C4-2B (cell line): ENCODE measurements at regions not wholly inside any gene's neighbourhood (a gene's known extent, or its start where the extent isn't known, plus 50 kb on each side); places are given as distances from the start of the nearest gene placed in this dataset.

ENCODE experiments used
- H3K27ac ChIP-seq: fragments of 450-650 bp; 2 replicates; pipeline ENCODE4 v1.5.1; 2017
- CTCF ChIP-seq: fragments of 450-650 bp; conservative IDR thresholded peaks from 2 replicates; pipeline ENCODE4 v1.5.1; 2017; ENCODE audit warnings: mild to moderate bottlenecking
- ZFX ChIP-seq: fragments of 450-650 bp; IDR thresholded peaks from 2 replicates; pipeline ENCODE4 v1.6.1; 2017

DNA sequence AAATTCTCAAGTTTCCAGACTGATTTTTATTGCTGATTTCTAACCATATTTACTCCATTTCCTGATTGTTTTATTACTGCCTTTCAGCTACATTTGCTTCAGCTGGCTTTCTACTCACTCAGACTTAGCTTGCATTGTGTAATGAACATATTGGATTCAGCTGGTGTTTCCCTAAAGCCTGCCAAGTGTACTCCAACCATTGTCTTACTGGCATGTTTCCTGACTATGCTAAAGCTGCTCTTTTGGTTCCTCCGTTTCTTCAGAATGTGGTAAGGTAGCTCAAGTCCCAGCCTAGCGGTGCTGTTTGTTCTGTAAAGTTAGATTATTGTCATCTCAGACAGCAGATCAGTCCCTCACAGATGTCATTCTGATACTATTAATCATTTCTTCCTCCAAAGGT lies 53.1 kb upstream of the GLRA2 start:
- H3K27ac ChIP-seq, result no peak overlapping the region
- TF ChIP-seq CTCF (no peak), ZFX (no peak)

DNA sequence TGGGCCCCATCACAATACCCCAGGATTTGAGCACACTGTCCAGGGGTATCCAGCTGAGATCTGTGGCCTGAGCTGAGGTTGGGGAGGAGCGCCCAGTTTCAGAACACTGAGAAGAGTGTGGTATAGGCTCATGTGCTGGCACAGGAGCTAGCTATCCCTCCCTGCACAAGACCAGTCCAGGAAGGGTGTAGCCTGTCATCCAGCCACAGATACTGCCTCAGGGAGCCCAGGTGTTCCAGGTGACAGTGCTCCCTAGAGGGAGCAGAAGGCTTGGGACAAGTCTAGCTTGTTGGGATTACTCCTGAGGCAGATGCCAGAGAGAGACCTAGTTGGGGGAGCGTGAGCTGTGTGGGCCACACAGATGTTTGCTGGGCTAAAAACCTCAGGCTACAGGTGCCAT lies 79.6 kb upstream of the GLRA2 start:
- TF ChIP-seq ZFX (no peak), CTCF (no peak)
- no peak overlapping the region for H3K27ac ChIP-seq

- TF ChIP-seq CTCF (no peak), ZFX (no peak)
- H3K27ac ChIP-seq, result no peak overlapping the region
These were observed 80.9 kb upstream of the GLRA2 start for GRCh38 chrX:14448406-14448805.

- TF ChIP-seq CTCF, result no peak
- TF ChIP-seq ZFX, result no peak
- H3K27ac ChIP-seq, result no peak overlapping the region
These were observed 89.2 kb upstream of the GLRA2 start for GRCh38 chrX:14440106-14440505.

- no peak for TF ChIP-seq CTCF
- TF ChIP-seq ZFX, result no peak
These were observed 101.7 kb upstream of the GLRA2 start for GRCh38 chrX:14427614-14428013.

DNA sequence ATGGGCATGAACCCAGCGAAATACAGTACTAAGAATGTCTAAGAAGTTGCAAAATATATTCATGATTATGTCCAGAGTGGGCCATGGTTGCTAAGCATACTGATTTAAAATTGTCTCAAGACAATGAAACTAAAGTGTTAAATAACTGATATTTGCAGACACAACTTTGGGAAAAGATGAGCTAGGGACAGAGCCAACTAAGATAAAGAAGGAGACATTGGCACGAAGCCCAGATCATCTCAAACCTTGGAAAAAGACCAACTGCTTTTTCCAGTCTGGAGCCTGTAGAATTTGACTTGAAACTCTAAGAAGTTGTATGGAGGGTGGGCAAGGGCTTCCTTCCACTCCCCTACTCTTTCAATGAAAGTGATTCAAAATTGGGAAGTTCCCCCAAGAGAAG lies 108.5 kb upstream of the GLRA2 start:
- TF ChIP-seq ZFX, result no peak
- no peak for TF ChIP-seq CTCF
- no peak overlapping the region for H3K27ac ChIP-seq

More at GRCh38 chrX:14427614-14428013, 101.7 kb upstream of the GLRA2 start:
- H3K27ac ChIP-seq, result no peak overlapping the region

- no peak overlapping the region for H3K27ac ChIP-seq
- TF ChIP-seq ZFX, result no peak
- no peak for TF ChIP-seq CTCF
These were observed 116.7 kb upstream of the GLRA2 start for GRCh38 chrX:14412686-14413085.

DNA sequence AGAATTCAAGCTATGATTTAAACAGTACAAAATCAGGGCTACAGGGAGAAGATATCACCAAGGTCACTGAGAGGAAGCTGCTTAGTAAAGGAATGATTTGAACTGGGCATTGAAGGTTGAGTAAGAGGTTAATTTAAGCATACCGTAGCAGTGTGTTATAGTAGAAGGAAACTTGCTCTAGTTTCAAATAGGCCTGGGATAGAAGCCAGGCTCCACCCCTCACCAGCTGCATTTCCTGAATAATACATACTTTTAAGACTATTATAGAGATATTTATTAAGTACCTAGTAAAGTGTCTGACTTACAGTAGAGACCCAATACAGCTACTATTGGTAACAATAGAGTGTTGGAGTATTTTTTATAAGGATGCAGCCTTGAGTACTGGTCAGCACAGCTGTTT lies 118.0 kb upstream of the GLRA2 start:
- H3K27ac ChIP-seq, result no peak overlapping the region
- TF ChIP-seq CTCF (no peak), ZFX (no peak)
